GM23338 (cell line): ENCODE measurements at regions not wholly inside any gene's neighbourhood (a gene's known extent, or its start where the extent isn't known, plus 50 kb on each side); places are given as distances from the start of the nearest gene placed in this dataset.
A peak's percentile ranks its signal among the peaks of the same experiment; 100 is the strongest.

Experiments used
- ATAC-seq: fragments of 200-7000 bp; cut with Tn5 transposase; 3 replicates; pipeline ENCODE4 v1.9.1; 2020
- DNase-seq: peaks from one replicate; pipeline ENCODE4 v3.0.0-alpha.2; 2015; ENCODE audit warnings: low spot score
- H2AFZ ChIP-seq: fragments of 200-600 bp; sonication (generic); 2 replicates; pipeline ENCODE4 v1.8.0; 2016; ENCODE audit warnings: antibody characterized with exemption, mild to moderate bottlenecking, moderate library complexity
- H3F3A ChIP-seq: fragments of 200-600 bp; sonication (generic); replicated peaks from 2 replicates; pipeline ENCODE4 v1.8.0; 2017; ENCODE audit warnings: antibody characterized with exemption, mixed run types, low read depth
- H3K27ac ChIP-seq: fragments of 200-600 bp; sonication (generic); 2 replicates; pipeline ENCODE4 v1.6.1; 2016; ENCODE audit warnings: low read depth
- H3K27me3 ChIP-seq: fragments of 200-600 bp; sonication (generic); 2 replicates; pipeline ENCODE4 v1.8.0; 2016; ENCODE audit warnings: mild to moderate bottlenecking, mixed run types, moderate library complexity; ENCODE audit not compliant: insufficient read depth
- H3K36me3 ChIP-seq: fragments of 200-600 bp; sonication (generic); 2 replicates; pipeline ENCODE4 v1.8.0; 2016; ENCODE audit warnings: mild to moderate bottlenecking; ENCODE audit not compliant: insufficient read depth
- H3K4me1 ChIP-seq: fragments of 200-600 bp; sonication (generic); 2 replicates; pipeline ENCODE4 v1.8.0; 2016; ENCODE audit warnings: mild to moderate bottlenecking, moderate library complexity; ENCODE audit not compliant: insufficient read depth
- H3K4me2 ChIP-seq: fragments of 200-600 bp; sonication (generic); 2 replicates; pipeline ENCODE4 v1.7.1; 2017; ENCODE audit warnings: mixed run types
- H3K4me3 ChIP-seq: fragments of 200-600 bp; sonication (generic); 2 replicates; pipeline ENCODE4 v1.6.1; 2016; ENCODE audit warnings: mixed run types
- H3K79me2 ChIP-seq: fragments of 200-600 bp; sonication (generic); replicated peaks from 2 replicates; pipeline ENCODE4 v1.8.0; 2017; ENCODE audit warnings: mild to moderate bottlenecking; ENCODE audit not compliant: insufficient read depth
- H3K9me2 ChIP-seq: fragments of 200-600 bp; sonication (generic); 2 replicates; pipeline ENCODE4 v1.8.0; 2017; ENCODE audit not compliant: insufficient read depth
- H4K20me1 ChIP-seq: fragments of 200-600 bp; sonication (generic); replicated peaks from 2 replicates; pipeline ENCODE4 v1.8.0; 2017; ENCODE audit warnings: mild to moderate bottlenecking; ENCODE audit not compliant: insufficient read depth
- H3K27ac Mint-ChIP-seq: 2 replicates; pipeline ENCODE4 v1.8.0; 2020; ENCODE audit warnings: inconsistent platforms, mild to moderate bottlenecking, moderate library complexity, mixed read lengths
- H3K27me3 Mint-ChIP-seq: 3 replicates; pipeline ENCODE4 v1.8.0; 2022; ENCODE audit warnings: low read depth, mild to moderate bottlenecking, moderate library complexity, mixed read lengths, inconsistent platforms; ENCODE audit not compliant: insufficient read depth, poor library complexity
- H3K36me3 Mint-ChIP-seq: 3 replicates; pipeline ENCODE4 v1.8.0; 2021; ENCODE audit warnings: low read depth, mild to moderate bottlenecking, inconsistent platforms, moderate library complexity, mixed read lengths
- H3K4me1 Mint-ChIP-seq: 3 replicates; pipeline ENCODE4 v1.8.0; 2020; ENCODE audit warnings: mild to moderate bottlenecking, inconsistent platforms, mixed read lengths
- H3K4me3 Mint-ChIP-seq: 3 replicates; pipeline ENCODE4 v1.8.0; 2021; ENCODE audit warnings: moderate library complexity, mild to moderate bottlenecking, inconsistent platforms, mixed read lengths
- H3K9me3 Mint-ChIP-seq: 3 replicates; pipeline ENCODE4 v1.8.0; 2020; ENCODE audit warnings: moderate library complexity, mild to moderate bottlenecking, inconsistent platforms, mixed read lengths
- CREB1 ChIP-seq: fragments of 250-450 bp; sonication (Bioruptor Pico); IDR thresholded peaks from 2 replicates; pipeline ENCODE4 v1.5.0; 2020; ENCODE audit warnings: low read depth, mild to moderate bottlenecking, moderate library complexity
- CTCF ChIP-seq, 2 experiments: fragments of 200-600 bp in 1 of 2; sonication (generic) in 1 of 2; conservative IDR thresholded peaks; 2 replicates each; pipeline versions ENCODE4 v1.5.1 to v1.6.1; 2016 to 2017; ENCODE audit warnings: antibody characterized with exemption in 2 of 2, low read depth in 2 of 2, mild to moderate bottlenecking in 2 of 2, moderate library complexity in 1 of 2
- EZH2 ChIP-seq: fragments of 200-600 bp; sonication (generic); IDR thresholded peaks from one replicate; pipeline ENCODE4 v1.8.0; 2017; ENCODE audit warnings: antibody characterized with exemption, mild to moderate bottlenecking, low read depth; ENCODE audit not compliant: unreplicated experiment
- NANOG ChIP-seq: IDR thresholded peaks from 2 replicates; pipeline ENCODE4 v1.6.1; 2016; ENCODE audit warnings: antibody characterized with exemption, borderline replicate concordance
- POLR2AphosphoS5 ChIP-seq: IDR thresholded peaks from 2 replicates; pipeline ENCODE4 v1.6.1; 2016; ENCODE audit warnings: antibody characterized with exemption, low read depth
- ZNF114 ChIP-seq: fragments of 250-450 bp; sonication (Bioruptor Pico); IDR thresholded peaks from 2 replicates; pipeline ENCODE4 v1.5.0; 2020; ENCODE audit warnings: mild to moderate bottlenecking, moderate library complexity
- ZNF462 ChIP-seq: fragments of 250-450 bp; sonication (Bioruptor Pico); IDR thresholded peaks from 2 replicates; pipeline ENCODE4 v1.5.0; 2020; ENCODE audit warnings: mild to moderate bottlenecking, moderate library complexity

- H3K9me3 Mint-ChIP-seq: no peaks in the 10 kb centered on the region
- TF ChIP-seq EZH2 (no peak), NANOG (no peak), ZNF462 (no peak), ZNF114 (CRISPR knock-in tag) (no peak), CREB1 (CRISPR knock-in tag) (no peak), POLR2AphosphoS5 (no peak), CTCF (conservative IDR thresholded peaks at IDR 0.05; ENCODE audit: low read depth in 2 of 2) (no peak)
- H2AFZ ChIP-seq: peak overlapping the region; percentile 32; the same call in 1 of the 2 replicates
- DNase-seq (no peak), ATAC-seq (no peak)
- no peak overlapping the region for H3K4me3 Mint-ChIP-seq
- no peak overlapping the region for H3K27ac Mint-ChIP-seq
- no peaks in the 10 kb centered on the region for H3F3A ChIP-seq
- H3K36me3 Mint-ChIP-seq: no peaks in the 10 kb centered on the region
- no peak overlapping the region for H3K4me2 ChIP-seq
- H3K27me3 ChIP-seq: no peaks in the 10 kb centered on the region
- H3K4me1 ChIP-seq: no peaks in the 10 kb centered on the region
- no peaks in the 10 kb centered on the region for H3K4me1 Mint-ChIP-seq
- no peaks in the 10 kb centered on the region for H3K79me2 ChIP-seq
- H3K27ac ChIP-seq: no peak overlapping the region
- no peak overlapping the region for H3K4me3 ChIP-seq
- H3K9me2 ChIP-seq: no peaks in the 10 kb centered on the region; the same call in 1 of the 2 replicates
- H3K36me3 ChIP-seq: 0 out of 2 replicates have a peak, but pooled peaks cover 3% of the 10 kb centered on the region
- peaks cover 3% of the 10 kb centered on the region for H3K27me3 Mint-ChIP-seq
- no peaks in the 10 kb centered on the region for H4K20me1 ChIP-seq
Observed at GRCh38 chr13:109344552-109345157, 441.7 kb downstream of the IRS2 start.
